ENCODE measurements at regions not wholly inside any gene's neighbourhood (a gene's known extent, or its start where the extent isn't known, plus 50 kb on each side); places are given as distances from the start of the nearest gene placed in this dataset.
"Not testable (repeated sequence)": the region's sequence is repeated elsewhere in the genome, so short reads cannot be mapped to it uniquely, and the experiment has no call there.

DNA sequence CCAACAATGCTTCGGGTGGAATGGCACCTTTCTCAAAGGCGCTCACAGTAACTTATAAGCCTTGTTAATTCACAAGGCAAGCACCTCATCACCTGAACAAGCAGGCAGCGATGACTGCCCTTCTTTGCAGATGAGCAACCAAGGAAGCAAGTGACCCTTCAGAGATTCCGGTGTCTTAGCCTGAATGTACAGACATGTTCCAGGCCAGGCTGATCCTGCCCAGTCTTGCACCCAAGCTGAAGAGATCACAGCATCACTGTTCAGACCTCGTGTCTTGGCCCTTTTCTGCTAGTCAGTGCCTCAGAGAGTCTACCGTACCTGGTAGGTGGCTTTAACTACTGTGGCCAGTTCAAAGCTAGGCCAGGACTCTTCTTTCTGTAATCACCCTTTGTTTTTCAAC, 94.7 kb upstream of the ERCC6L2 start:
- intact Hi-C loops (cut with micrococcal nuclease; ENCODE audit: unreplicated experiment) = no loop called here
- Mint-ChIP-seq H3K4me3 (ENCODE audit: low read depth, unreplicated experiment) (no peak overlapping the region), H3K36me3 (ENCODE audit: insufficient read depth, unreplicated experiment) (no peaks in the 10 kb centered on the region), H3K27me3 (ENCODE audit: unreplicated experiment) (peaks cover 27% of the 10 kb centered on the region), H3K27ac (ENCODE audit: unreplicated experiment) (no peak overlapping the region), H3K9me3 (ENCODE audit: low read depth, unreplicated experiment) (no peaks in the 10 kb centered on the region), H3K4me1 (ENCODE audit: low read depth, unreplicated experiment) (no peaks in the 10 kb centered on the region)
- CTCF ChIA-PET = no interaction called here
- no peak for DNase-seq
- TF ChIP-seq, protein P1, sequence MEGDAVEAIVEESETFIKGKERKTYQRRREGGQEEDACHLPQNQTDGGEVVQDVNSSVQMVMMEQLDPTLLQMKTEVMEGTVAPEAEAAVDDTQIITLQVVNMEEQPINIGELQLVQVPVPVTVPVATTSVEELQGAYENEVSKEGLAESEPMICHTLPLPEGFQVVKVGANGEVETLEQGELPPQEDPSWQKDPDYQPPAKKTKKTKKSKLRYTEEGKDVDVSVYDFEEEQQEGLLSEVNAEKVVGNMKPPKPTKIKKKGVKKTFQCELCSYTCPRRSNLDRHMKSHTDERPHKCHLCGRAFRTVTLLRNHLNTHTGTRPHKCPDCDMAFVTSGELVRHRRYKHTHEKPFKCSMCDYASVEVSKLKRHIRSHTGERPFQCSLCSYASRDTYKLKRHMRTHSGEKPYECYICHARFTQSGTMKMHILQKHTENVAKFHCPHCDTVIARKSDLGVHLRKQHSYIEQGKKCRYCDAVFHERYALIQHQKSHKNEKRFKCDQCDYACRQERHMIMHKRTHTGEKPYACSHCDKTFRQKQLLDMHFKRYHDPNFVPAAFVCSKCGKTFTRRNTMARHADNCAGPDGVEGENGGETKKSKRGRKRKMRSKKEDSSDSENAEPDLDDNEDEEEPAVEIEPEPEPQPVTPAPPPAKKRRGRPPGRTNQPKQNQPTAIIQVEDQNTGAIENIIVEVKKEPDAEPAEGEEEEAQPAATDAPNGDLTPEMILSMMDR (IDR thresholded peaks at IDR 0.05; ENCODE audit: unreplicated experiment) = no peak
- no TSS peak for BruUV-seq (replicated peaks)

- H3K4me3 Mint-ChIP-seq (ENCODE audit: low read depth, unreplicated experiment) = no peak overlapping the region
- intact Hi-C loops (cut with micrococcal nuclease; ENCODE audit: unreplicated experiment) = no loop called here
- no peaks in the 10 kb centered on the region for H3K36me3 Mint-ChIP-seq (ENCODE audit: insufficient read depth, unreplicated experiment)
- no peak overlapping the region for H3K27ac Mint-ChIP-seq (ENCODE audit: unreplicated experiment)
- CTCF ChIA-PET = no interaction called here
- TF ChIP-seq, protein P1 (IDR thresholded peaks at IDR 0.05; ENCODE audit: unreplicated experiment) = no peak
- peaks cover 27% of the 10 kb centered on the region for H3K27me3 Mint-ChIP-seq (ENCODE audit: unreplicated experiment)
- BruUV-seq (replicated peaks) = no TSS peak
- H3K4me1 Mint-ChIP-seq (ENCODE audit: low read depth, unreplicated experiment) = no peaks in the 10 kb centered on the region
- no peaks in the 10 kb centered on the region for H3K9me3 Mint-ChIP-seq (ENCODE audit: low read depth, unreplicated experiment)
- no peak for DNase-seq
These were observed 95.4 kb upstream of the ERCC6L2 start for GRCh38 chr9:95780121-95780520.

GRCh38 chr9:95779597-95779996, 95.9 kb upstream of the ERCC6L2 start:
- H3K4me3 Mint-ChIP-seq (ENCODE audit: low read depth, unreplicated experiment); H3K27ac Mint-ChIP-seq (ENCODE audit: unreplicated experiment); intact Hi-C loops (cut with micrococcal nuclease; ENCODE audit: unreplicated experiment); DNase-seq; CTCF ChIA-PET; H3K36me3 Mint-ChIP-seq (ENCODE audit: insufficient read depth, unreplicated experiment); H3K4me1 Mint-ChIP-seq (ENCODE audit: low read depth, unreplicated experiment); BruUV-seq (replicated peaks); H3K9me3 Mint-ChIP-seq (ENCODE audit: low read depth, unreplicated experiment): not testable (repeated sequence)
- peaks cover 30% of the 10 kb centered on the region for H3K27me3 Mint-ChIP-seq (ENCODE audit: unreplicated experiment)

DNA sequence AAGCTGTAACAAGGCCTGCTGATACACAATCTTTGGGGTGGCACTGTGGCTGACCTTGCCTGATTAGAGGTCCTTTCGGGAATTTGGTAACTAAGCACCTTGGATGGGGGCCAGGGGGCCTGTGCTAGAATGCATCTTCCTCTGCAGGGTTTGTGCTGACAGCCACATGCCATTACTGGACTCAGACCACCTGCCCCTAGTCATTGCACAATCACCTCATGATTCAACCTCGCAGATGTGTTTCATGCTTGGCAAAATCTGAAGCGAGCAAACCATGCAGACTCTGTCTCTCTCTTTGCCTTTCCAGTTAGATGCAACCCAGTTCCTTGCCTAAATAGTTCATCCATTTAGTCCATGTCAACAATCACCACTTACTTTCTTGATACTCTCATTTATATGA, 96.5 kb upstream of the ERCC6L2 start:
- no peaks in the 10 kb centered on the region for H3K36me3 Mint-ChIP-seq (ENCODE audit: insufficient read depth, unreplicated experiment)
- H3K27ac Mint-ChIP-seq (ENCODE audit: unreplicated experiment) = no peak overlapping the region
- TF ChIP-seq, protein P1 (IDR thresholded peaks at IDR 0.05; ENCODE audit: unreplicated experiment) = no peak
- H3K4me1 Mint-ChIP-seq (ENCODE audit: low read depth, unreplicated experiment) = no peaks in the 10 kb centered on the region
- no peak overlapping the region for H3K4me3 Mint-ChIP-seq (ENCODE audit: low read depth, unreplicated experiment)
- no peaks in the 10 kb centered on the region for H3K9me3 Mint-ChIP-seq (ENCODE audit: low read depth, unreplicated experiment)
- intact Hi-C loops (cut with micrococcal nuclease; ENCODE audit: unreplicated experiment) = no loop called here
- CTCF ChIA-PET = no interaction called here
- DNase-seq = no peak
- H3K27me3 Mint-ChIP-seq (ENCODE audit: unreplicated experiment) = peaks cover 31% of the 10 kb centered on the region
- no TSS peak for BruUV-seq (replicated peaks)

DNA sequence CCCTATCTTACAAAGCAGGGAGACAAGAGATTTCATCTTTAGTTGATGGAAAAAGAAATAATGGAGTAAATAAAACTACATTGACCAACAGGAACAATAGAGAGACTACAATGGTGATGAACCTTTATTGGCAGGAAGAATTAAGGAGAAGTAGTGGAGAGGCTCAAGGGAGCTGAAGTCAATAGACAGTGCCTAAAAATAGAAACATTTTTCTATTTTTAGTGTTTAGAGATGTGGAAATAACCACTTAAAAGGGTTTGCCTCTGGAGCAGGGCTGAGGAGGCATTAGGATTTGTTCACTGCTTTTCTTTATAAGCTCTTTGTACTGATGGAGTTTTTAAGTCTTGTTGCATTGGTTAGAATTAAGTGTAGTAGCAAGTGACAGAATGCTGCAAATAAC, 98.4 kb upstream of the ERCC6L2 start:
- no peaks in the 10 kb centered on the region for H3K36me3 Mint-ChIP-seq (ENCODE audit: insufficient read depth, unreplicated experiment)
- peaks cover 31% of the 10 kb centered on the region for H3K27me3 Mint-ChIP-seq (ENCODE audit: unreplicated experiment)
- TF ChIP-seq, protein P1 (IDR thresholded peaks at IDR 0.05; ENCODE audit: unreplicated experiment) = no peak
- no peak overlapping the region for H3K4me3 Mint-ChIP-seq (ENCODE audit: low read depth, unreplicated experiment)
- DNase-seq = no peak
- no peak overlapping the region for H3K27ac Mint-ChIP-seq (ENCODE audit: unreplicated experiment)
- BruUV-seq (replicated peaks) = no TSS peak
- intact Hi-C loops (cut with micrococcal nuclease; ENCODE audit: unreplicated experiment) = no loop called here
- CTCF ChIA-PET = no interaction called here
- H3K4me1 Mint-ChIP-seq (ENCODE audit: low read depth, unreplicated experiment) = peaks cover 8% of the 10 kb centered on the region
- H3K9me3 Mint-ChIP-seq (ENCODE audit: low read depth, unreplicated experiment) = no peaks in the 10 kb centered on the region

All from Calu3 (cell line).